ENCODE measurements at regions not wholly inside any gene's neighbourhood (a gene's known extent, or its start where the extent isn't known, plus 50 kb on each side); places are given as distances from the start of the nearest gene placed in this dataset.

- in situ Hi-C loops (cut with HindIII; ENCODE audit: low sequenced_read_pairs) = no loop called here
Measured at GRCh38 chr6:6908121-6908520, 199.6 kb upstream of the RREB1 start.

- in situ Hi-C loops (cut with HindIII; ENCODE audit: low sequenced_read_pairs) = no loop called here
Measured at GRCh38 chr6:6909111-6909510, 198.7 kb upstream of the RREB1 start.

- in situ Hi-C loops (cut with HindIII; ENCODE audit: low sequenced_read_pairs) = loop anchor here (5.0 kb wide), 2 partner anchors 39 to 126 kb away; no protein-coding TSS in a partner anchor
Measured at GRCh38 chr6:6910734-6911295, 196.9 kb upstream of the RREB1 start.

- in situ Hi-C loops (cut with HindIII; ENCODE audit: low sequenced_read_pairs) = loop anchor here (5.0 kb wide), 2 partner anchors 39 to 126 kb away; no protein-coding TSS in a partner anchor
Measured at GRCh38 chr6:6911391-6911790, 196.4 kb upstream of the RREB1 start.

- in situ Hi-C loops (cut with HindIII; ENCODE audit: low sequenced_read_pairs) = loop anchor here (5.0 kb wide), 2 partner anchors 41 to 124 kb away; no protein-coding TSS in a partner anchor
Measured at GRCh38 chr6:6912817-6913744, 194.7 kb upstream of the RREB1 start.

- in situ Hi-C loops (cut with HindIII; ENCODE audit: low sequenced_read_pairs) = no loop called here
Measured at GRCh38 chr6:6915219-6915618, 192.5 kb upstream of the RREB1 start.

- in situ Hi-C loops (cut with HindIII; ENCODE audit: low sequenced_read_pairs) = no loop called here
Measured at GRCh38 chr6:6915813-6916547, 191.8 kb upstream of the RREB1 start.

- in situ Hi-C loops (cut with HindIII; ENCODE audit: low sequenced_read_pairs) = no loop called here
Measured at GRCh38 chr6:6916598-6916997, 191.2 kb upstream of the RREB1 start.

- in situ Hi-C loops (cut with HindIII; ENCODE audit: low sequenced_read_pairs) = no loop called here
Measured at GRCh38 chr6:6918216-6918983, 189.4 kb upstream of the RREB1 start.

- in situ Hi-C loops (cut with HindIII; ENCODE audit: low sequenced_read_pairs) = no loop called here
Measured at GRCh38 chr6:6919173-6919572, 188.6 kb upstream of the RREB1 start.

- in situ Hi-C loops (cut with HindIII; ENCODE audit: low sequenced_read_pairs) = no loop called here
Measured at GRCh38 chr6:6920114-6920986, 187.4 kb upstream of the RREB1 start.

GRCh38 chr6:6920987-6921313, 186.8 kb upstream of the RREB1 start:
- in situ Hi-C loops (cut with HindIII; ENCODE audit: low sequenced_read_pairs) = no loop called here

GRCh38 chr6:6922166-6922565, 185.6 kb upstream of the RREB1 start:
- in situ Hi-C loops (cut with HindIII; ENCODE audit: low sequenced_read_pairs) = no loop called here

- in situ Hi-C loops (cut with HindIII; ENCODE audit: low sequenced_read_pairs) = no loop called here
Measured at GRCh38 chr6:6923605-6924004, 184.2 kb upstream of the RREB1 start.

- in situ Hi-C loops (cut with HindIII; ENCODE audit: low sequenced_read_pairs) = loop anchor here (5.0 kb wide), 1 partner anchor 48 kb away; no protein-coding TSS in a partner anchor
Measured at GRCh38 chr6:6924708-6925107, 183.1 kb upstream of the RREB1 start.

- in situ Hi-C loops (cut with HindIII; ENCODE audit: low sequenced_read_pairs) = loop anchor here (5.0 kb wide), 1 partner anchor 47 kb away; no protein-coding TSS in a partner anchor
Measured at GRCh38 chr6:6925391-6926164, 182.2 kb upstream of the RREB1 start.

- in situ Hi-C loops (cut with HindIII; ENCODE audit: low sequenced_read_pairs) = loop anchor here (5.0 kb wide), 1 partner anchor 45 kb away; no protein-coding TSS in a partner anchor
Measured at GRCh38 chr6:6926856-6927255, 180.9 kb upstream of the RREB1 start.

GRCh38 chr6:6927521-6928361, 180.0 kb upstream of the RREB1 start:
- in situ Hi-C loops (cut with HindIII; ENCODE audit: low sequenced_read_pairs) = loop anchor here (5.0 kb wide), 1 partner anchor 45 kb away; no protein-coding TSS in a partner anchor
